HL-60 (cell line): ENCODE measurements at regions not wholly inside any gene's neighbourhood (a gene's known extent, or its start where the extent isn't known, plus 50 kb on each side); places are given as distances from the start of the nearest gene placed in this dataset.

ENCODE experiments used
- DNase-seq, 2 experiments: peaks; one replicate each; pipeline ENCODE4 v3.0.0-alpha.2; 2010 to 2020; ENCODE audit warnings: low read depth in 1 of 2, low spot score in 1 of 2
- H3K27ac ChIP-seq: fragments of 250-450 bp; sonication (Bioruptor Pico); replicated peaks from 2 replicates; pipeline ENCODE4 v1.5.1; 2020; ENCODE audit warnings: mild to moderate bottlenecking, moderate library complexity
- H3K27me3 ChIP-seq: fragments of 250-450 bp; sonication (Bioruptor Pico); 2 replicates; pipeline ENCODE4 v1.5.1; 2021; ENCODE audit warnings: mild to moderate bottlenecking, moderate library complexity; ENCODE audit not compliant: insufficient read depth, poor library complexity, severe bottlenecking
- H3K4me3 ChIP-seq: replicated peaks from 2 replicates; pipeline ENCODE4 v1.5.1; 2011; ENCODE audit warnings: mild to moderate bottlenecking, control low read depth, low read length; ENCODE audit not compliant: insufficient read depth
- CTCF ChIP-seq: IDR thresholded peaks from one replicate; pipeline ENCODE4 v1.5.1; 2011; ENCODE audit warnings: low read length, control low read depth, inconsistent platforms; ENCODE audit not compliant: insufficient read depth
- GABPA ChIP-seq: IDR thresholded peaks from 2 replicates; pipeline ENCODE4 v1.6.1; 2012; ENCODE audit warnings: low read depth
- POLR2AphosphoS5 ChIP-seq: IDR thresholded peaks from 2 replicates; pipeline ENCODE4 v1.6.1; 2012; ENCODE audit warnings: low read depth
- REST ChIP-seq: IDR thresholded peaks from 2 replicates; pipeline ENCODE4 v1.6.1; 2012; ENCODE audit warnings: low read depth; ENCODE audit not compliant: insufficient replicate concordance
- SPI1 ChIP-seq: IDR thresholded peaks from 2 replicates; pipeline ENCODE4 v1.6.1; 2012; ENCODE audit warnings: low read depth, mild to moderate bottlenecking, borderline replicate concordance

- no peak overlapping the region for H3K27ac ChIP-seq
- DNase-seq: no peak
- TF ChIP-seq CTCF (no peak), REST (no peak), GABPA (no peak), POLR2AphosphoS5 (no peak), SPI1 (no peak)
- no peaks in the 10 kb centered on the region for H3K27me3 ChIP-seq
- no peak overlapping the region for H3K4me3 ChIP-seq
These were observed 243.7 kb downstream of the BLID start for GRCh38 chr11:121872356-121872755.

GRCh38 chr11:121870206-121871045, 245.6 kb downstream of the BLID start:
- Histone ChIP-seq H3K4me3 (no peak overlapping the region), H3K27me3 (no peaks in the 10 kb centered on the region), H3K27ac (no peak overlapping the region)
- TF ChIP-seq CTCF (no peak), SPI1 (no peak), POLR2AphosphoS5 (no peak), GABPA (no peak), REST (no peak)
- DNase-seq: no peak

GRCh38 chr11:121869478-121869877, 246.5 kb downstream of the BLID start:
- TF ChIP-seq GABPA: no peak
- no peak for TF ChIP-seq CTCF
- TF ChIP-seq POLR2AphosphoS5: no peak
- no peak for TF ChIP-seq SPI1
- no peak for TF ChIP-seq REST
- H3K4me3 ChIP-seq: no peak overlapping the region
- H3K27me3 ChIP-seq: no peaks in the 10 kb centered on the region
- no peak for DNase-seq
- H3K27ac ChIP-seq: no peak overlapping the region
